Right renal cortex interstitium (tissue), 3 donors: ENCODE measurements at regions not wholly inside any gene's neighbourhood (a gene's known extent, or its start where the extent isn't known, plus 50 kb on each side); places are given as distances from the start of the nearest gene placed in this dataset.

Experiments
- DNase-seq, 3 donors: peaks; one replicate each; pipeline ENCODE4 v3.0.0-alpha.2; 2013; ENCODE audit warnings: low read depth in 3 of 3, low spot score in 2 of 3

DNA sequence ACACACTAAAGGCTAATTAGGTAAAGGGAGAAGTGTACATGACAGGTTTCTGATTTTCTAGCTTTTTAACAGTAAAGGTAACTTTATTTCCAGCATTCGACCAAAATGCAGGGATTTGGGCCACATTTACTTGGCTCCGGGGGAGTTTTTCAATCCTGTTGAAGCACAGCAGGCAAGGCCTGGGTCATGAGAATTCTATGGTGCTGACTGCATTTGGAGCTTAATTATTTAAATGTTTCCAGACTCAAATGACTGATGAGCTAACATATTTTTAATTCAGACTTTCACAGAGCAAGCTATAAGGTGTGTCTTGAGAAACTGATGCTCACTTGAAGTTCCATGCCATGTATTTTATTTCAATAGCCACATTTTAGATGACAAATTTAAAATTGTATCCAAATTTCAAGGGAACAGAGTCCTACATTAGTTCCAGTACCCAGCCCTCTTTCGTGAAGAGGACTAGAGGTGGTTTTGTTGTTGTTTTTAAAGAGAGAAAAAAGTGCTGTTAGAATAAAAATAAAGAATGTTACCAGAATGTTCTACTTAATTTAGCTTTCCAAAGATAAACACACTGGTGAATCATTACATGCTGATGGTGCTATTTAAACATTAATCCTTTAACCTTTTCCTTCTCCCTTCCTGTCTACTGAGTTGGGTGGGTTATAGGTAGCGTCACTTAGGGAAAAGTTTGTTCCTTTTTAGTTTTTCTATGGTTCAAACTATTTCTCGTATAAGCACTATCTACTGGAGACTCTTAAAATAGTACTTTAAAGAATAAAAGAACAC lies 82.3 kb upstream of the PHACTR2 start:
- DNase-seq: no peak

DNA sequence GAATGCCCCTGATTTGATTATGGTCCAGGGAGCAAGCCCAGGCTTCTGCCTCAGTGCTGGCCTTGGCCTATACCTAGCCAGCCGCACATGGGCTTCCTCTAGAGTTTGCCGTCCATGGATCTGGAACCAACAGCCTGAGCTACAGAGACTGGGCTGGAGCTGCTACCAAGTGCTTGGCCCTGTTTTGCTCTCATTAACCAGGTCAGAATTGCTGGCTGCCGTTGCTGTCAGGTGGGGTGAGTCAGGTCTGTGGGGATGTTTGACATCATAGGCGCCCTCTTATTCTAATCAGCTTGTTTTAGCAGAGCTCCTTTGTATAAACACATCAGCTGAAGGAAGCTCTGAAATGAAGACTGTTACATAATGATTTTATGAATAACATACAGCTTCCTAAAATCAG lies 83.1 kb upstream of the PHACTR2 start:
- DNase-seq: no peak

DNA sequence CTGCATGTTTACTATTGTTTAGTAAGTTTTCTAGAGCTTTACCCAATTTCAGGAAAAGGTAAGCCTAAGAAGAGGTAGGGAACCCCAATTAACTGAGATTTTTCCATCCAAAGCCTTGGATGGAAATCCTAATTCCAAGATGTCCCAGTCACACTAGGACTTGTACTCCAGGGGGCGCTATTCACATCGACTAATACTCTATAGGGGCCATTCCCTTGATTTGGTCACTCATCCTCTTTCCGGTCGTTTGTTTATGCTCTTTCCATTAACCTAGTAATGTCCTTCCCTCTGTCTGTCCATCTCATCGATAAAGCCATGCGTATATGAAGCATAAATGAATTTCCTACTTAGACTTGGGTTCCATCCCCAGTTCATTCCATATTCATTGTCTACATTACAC lies 80.8 kb upstream of the FUCA2 start:
- DNase-seq: no peak

DNA sequence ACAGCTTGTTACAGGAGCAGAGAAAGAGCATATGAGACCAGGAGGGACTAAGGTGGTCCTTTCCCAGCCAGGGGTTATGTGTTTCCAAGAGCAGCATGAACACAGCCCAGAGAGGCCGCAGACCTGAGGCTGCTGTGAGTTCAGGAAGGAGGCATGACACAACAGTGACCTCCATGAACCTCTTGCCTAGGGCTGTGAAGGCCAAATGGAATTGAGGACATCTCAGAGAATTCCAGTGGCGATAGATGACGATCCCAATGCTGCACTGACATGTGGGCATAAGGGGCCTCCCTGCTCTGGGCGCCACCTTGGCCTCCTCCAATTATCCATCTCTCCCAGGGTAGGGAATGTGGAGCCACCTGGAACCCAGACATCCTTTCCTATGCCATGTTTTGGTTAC lies 79.9 kb upstream of the FUCA2 start:
- no peak for DNase-seq

DNA sequence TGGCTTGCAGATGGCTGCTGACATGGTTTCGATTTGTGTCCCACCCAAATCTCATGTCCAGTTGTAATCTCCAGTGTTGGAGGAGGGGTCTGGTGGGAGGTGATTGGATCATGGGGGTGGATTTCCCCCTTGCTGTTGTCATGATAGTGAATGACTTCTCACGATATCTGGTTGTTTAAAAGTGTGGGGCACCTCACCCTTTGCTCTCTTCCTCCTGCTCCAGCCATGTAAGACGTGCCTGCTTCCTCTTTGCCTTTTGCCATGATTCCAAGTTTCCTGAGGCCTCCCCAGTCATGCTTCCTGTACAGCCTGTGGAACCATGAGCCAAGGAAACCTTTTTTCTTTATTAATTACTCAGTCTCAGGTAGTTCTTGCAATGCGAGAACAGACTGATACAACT lies 77.6 kb upstream of the FUCA2 start:
- no peak for DNase-seq

DNA sequence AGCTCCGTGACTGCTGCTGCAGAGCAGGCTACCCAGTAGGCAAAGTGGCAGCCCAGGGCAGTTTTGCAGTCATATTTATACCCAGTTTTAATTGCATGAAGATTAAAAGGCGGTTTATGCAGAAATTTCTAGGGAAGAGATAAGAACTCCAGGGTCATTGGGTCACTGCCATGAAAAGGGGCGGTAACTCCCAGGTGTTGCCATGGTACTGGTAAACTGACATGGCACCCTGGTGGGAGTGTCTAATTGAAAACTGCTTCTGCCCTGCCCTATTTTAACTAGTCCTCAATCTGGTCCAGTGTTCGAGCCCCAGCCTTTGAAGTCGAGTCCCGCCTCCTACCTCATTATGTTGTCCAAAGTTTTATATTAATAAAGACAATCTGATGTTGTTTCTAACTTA lies 75.0 kb upstream of the FUCA2 start:
- no peak for DNase-seq

DNA sequence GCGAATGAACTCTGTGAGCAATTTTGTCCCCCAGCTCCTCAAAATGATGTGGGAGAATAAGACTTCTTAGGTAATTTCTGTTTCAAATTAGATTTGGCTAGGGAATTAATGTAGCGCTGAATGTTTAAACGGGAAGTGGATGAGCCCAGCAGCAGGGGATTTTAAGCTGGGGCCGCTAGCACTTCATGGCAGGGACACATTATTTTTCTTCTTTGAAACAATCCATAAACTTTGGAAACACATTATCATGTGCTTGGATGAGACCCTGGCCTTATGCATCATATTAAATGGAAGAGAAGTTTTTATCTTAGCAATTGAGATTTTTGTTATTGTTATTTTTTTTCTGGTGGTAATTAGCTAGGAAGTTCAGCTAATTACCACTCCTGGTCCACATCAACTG lies 74.2 kb upstream of the FUCA2 start:
- DNase-seq: no peak

DNA sequence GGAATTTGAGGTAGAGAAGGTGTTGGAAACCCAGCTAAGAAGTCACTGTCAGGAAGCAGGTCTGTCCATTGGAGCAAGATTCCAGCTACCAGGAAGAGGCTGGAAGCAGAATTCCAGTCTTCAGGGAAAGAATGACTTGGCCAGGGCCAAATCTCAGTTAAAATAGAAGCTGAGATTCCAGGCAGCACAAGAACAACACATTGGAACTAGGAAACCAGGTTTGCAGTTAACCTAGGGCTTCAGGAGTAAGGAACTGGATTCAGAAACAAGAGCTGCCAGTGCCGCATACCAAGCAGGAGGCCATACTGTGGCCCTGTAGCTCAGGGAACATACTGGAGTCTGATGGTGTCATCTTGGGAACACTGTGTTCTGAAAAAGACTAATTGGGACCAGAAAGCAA lies 73.7 kb upstream of the FUCA2 start:
- no peak for DNase-seq

DNA sequence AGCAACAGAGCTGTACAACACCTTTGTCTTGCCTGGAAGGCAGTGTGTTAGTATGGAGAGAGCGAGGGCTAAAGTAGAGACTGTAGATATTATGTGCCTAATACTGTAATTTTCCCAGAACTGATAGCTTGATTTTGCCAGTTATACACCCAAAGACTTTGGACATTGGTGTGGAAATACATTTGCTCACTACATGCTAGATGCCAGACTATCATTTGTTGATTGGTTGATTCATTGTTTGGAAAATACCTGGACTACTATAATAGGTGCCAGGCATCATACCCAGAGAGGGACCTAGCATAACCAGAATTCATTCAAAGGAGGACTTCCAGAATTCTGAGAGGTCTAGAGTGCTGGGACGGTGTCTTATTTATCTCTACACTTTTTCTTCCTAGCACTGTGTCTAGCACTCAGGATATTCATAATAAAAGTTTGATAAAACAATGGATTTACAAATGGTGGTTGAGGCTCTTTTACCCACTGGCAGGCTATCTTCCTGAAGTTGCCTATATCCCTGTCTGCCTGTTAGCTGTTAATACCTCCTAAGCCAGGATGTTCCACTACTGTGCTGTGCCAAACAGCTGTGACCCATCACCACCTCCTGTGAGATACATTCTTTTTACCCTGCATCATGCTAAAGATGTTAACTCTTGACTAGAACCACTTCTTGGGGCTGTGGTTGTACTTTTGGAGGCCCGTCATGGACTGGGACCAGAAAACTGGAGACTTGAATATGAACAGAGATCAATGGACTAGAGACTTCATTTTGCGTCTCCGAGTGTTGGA lies 72.2 kb upstream of the FUCA2 start:
- DNase-seq: no peak

DNA sequence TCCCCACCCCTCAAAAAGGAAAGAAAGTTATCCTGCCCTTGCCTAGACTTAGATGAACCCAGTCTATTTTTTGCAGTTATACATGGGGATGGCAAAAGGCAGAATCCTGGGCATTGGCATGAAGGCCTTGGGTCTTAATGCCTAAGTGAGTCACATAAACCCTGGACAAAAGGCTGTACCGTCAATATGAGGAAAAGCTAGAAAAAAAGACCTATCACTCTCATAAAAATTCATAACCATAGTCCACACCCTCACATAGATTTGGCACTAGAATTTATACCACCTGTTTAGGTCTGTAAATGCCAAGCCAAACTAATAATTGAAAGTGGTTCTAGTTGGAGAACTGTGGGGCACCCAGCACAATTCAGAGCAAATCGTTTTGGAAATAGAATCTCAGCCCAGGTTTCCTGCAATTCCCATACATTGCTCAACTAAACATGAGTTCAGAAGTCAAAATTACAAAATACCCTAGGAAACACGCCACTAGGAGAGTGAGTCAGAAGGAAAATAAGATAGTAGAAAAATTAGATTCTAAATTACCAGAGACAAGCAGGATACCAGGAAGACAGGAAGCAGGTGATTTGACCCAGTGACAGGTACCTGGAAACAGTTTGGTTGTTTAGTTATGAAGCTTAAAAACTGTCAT lies 70.4 kb upstream of the FUCA2 start:
- no peak for DNase-seq

DNA sequence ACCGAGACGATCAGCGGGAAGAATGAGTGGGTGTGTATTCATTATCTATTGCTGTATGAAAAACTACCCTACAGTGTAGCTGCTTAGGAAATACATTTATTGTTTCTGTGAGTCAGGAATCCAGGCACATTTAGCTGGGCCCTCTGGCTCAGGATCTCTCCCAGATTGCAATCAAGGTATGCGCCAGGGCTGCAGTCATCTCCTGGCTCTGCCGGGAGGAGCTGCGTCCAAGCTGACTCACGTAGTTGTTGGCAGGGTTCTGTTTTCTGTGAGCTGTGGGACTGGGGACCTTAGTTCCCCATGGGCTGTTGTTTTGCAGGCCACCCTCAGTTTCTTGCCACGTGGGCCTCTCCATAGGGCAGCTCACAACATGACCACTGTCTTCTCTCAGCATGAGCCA lies 68.2 kb upstream of the FUCA2 start:
- no peak for DNase-seq

DNA sequence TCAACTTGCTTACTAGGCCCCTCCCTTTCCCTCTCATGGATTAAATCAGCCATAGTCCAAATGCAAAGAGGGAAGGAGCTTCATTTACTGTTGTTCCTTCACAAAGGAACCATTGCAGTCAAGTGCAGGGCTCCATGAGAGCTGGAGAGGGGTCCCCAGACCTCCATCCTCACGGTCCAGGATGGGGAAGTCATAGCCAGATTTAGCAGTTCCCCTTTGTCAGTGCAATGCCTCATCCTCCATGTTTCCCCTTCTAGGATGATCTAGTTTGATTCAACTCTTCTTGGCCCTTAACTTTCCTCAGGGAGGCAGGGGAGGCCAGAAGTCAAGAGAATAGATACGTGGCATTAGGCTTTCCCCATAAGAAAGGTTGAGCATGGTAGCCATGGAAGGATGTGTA lies 66.5 kb upstream of the FUCA2 start:
- no peak for DNase-seq

DNA sequence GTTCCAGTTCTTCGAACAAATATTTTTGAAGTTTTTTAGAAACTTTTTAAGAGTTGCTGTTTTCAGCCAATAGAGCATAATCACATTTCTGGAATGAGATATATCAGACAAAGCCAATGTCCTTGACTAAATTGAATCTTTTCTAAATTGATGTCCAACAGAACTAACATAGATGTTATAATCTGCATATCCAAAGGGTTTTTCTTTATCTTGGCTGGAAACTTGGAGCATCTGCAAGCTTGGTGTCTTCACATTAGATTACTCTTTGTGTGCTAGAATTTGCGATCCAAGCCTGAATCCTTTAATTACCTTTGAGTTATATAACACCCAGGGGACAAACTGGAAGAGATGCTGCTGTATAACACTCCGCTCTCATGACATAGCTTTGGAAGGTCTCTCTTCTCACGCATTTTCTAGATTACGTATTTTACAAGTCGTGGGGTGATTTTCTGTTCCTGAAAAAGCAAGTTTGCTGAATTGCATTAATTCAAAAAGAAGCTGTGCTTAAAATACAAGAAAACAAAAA lies 64.4 kb upstream of the FUCA2 start:
- no peak for DNase-seq

DNA sequence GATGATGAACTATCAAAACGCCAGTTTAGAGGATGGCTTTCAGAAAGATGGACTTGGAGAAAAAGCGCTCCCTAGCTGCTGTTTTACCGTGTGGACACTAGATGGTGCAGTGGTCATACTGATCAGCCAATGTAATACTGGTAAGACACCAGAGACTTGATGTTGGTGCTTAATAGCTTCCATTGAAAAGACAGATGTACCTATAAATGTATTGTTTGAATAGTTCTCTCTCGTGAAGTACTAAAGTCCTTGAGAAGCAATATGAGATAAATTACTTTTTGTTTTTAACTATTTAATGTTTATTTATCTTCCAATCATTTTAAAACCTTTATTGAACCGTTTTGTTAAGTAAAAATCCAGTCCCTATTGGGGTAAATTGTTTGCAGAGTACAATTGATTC lies 63.9 kb upstream of the FUCA2 start:
- peak; percentile 55 to 64 (median 61) for DNase-seq

DNA sequence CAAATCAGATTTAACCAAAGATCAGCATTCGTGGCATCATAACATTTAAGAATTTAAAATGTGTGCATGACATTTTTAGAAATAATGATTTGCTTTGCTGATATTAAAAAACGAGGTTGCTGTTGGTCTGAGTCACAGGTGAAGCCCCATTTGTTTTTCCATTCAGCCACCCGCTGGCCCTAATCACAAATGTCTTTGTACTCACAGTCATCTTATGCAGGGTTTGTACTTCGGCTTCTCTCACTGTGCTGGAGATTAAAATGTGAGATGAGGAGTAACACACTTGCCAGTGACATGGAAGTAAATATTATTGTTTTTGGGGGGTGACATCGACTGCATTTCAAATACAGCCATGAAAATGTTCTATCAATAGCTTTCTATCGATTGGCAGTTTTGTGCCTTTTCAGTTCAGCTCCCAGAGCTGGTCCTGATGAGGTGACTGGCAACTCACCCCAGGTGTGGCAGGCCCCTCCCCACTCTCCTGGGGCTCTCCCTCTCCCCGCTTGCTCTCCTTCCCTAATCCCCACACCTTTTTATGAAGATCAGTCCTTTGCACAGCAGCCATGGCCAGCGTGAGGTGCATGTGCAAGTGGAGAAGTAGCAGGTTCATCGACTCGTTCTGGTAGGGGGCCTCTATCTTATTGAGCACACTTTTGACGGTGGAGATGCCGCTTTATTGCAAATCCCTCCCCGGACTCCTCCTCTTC lies 58.8 kb upstream of the FUCA2 start:
- DNase-seq: no peak

DNA sequence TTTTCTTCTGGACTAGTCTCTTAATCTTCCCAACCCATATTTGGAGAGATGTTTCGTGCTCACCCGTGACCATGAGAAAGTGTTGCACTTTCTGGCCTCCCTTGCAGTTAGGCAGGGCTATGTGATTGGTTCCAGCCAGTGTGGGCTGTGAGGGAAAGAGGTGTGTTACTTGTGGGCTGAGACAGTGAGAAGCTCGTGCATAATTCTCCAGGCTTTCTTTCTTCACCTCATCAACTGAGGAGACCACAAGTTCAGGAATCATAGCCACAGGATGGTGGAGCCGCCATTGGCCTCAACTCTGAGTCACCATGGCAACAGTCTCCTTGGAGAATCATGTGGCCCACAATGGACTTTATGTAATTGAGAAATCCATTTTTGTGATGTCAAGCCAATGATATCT lies 57.5 kb upstream of the FUCA2 start:
- no peak for DNase-seq

DNA sequence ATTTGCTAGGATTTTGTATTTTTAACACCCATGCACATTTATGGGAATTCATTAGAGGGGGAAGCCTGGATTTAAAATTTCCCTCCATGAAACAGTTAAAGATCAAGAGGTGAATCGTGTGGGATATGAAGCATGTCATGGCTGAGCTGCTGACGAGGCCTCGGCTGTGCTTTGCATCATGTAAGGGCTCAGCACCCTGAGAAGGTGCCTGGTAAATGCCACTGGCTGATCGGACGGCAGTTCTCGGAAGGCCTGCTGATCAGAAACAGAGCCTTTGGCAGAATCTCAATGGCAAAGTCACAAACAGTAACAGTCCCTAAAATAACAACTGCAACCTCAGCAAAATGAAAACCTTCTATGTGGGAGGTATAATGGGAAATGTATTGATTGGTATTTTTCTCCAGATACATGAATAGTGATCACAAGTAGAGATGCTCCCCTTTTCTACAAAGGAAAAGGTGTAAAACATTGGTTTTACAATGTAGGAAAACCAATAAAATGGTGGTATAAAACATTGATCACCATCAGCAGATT lies 53.0 kb upstream of the FUCA2 start:
- DNase-seq: no peak

DNA sequence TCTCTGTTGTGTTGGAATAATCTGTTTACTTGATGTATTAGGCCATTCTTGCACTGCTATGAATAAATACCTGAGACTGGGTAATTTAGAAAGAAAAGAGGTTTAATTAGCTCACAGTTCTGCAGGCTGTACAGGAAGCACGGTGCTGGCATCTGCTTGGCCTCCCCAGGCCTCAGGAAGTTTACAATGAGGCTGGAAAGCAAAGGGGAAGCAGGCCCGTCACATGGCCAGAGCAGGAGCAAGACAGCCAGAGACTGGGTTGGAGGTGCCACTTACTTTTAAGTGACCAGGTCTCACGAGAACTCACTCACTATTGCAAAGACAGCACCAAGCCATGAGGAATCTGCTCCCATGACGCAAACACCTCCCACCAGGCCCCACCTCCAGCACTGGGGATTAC lies 50.6 kb upstream of the FUCA2 start:
- no peak for DNase-seq
